ENCODE measurements at regions not wholly inside any gene's neighbourhood (a gene's known extent, or its start where the extent isn't known, plus 50 kb on each side); places are given as distances from the start of the nearest gene placed in this dataset.

- no peak for TF ChIP-seq CTCF (IDR thresholded peaks at IDR 0.05)
- no peak for TF ChIP-seq EP300 (IDR thresholded peaks at IDR 0.05)
- no peak for TF ChIP-seq POLR2A (IDR thresholded peaks at IDR 0.05)
These were observed 537.8 kb upstream of the SLC39A10 start for GRCh38 chr2:195119231-195119630.

Measured in sigmoid colon (tissue), 4 donors.